ENCODE measurements at regions not wholly inside any gene's neighbourhood (a gene's known extent, or its start where the extent isn't known, plus 50 kb on each side); places are given as distances from the start of the nearest gene placed in this dataset.
"Not testable (repeated sequence)": the region's sequence is repeated elsewhere in the genome, so short reads cannot be mapped to it uniquely, and the experiment has no call there.

- not testable (repeated sequence) for TF ChIP-seq MAX (IDR thresholded peaks at IDR 0.05); CTCF (IDR thresholded peaks at IDR 0.05; ENCODE audit: low read depth, low read length, missing input control); ATF3 (IDR thresholded peaks at IDR 0.05); YY1 (IDR thresholded peaks at IDR 0.05); REST (IDR thresholded peaks at IDR 0.05); EGR1 (IDR thresholded peaks at IDR 0.05; ENCODE audit: low read depth in 2 of 2); GABPA (IDR thresholded peaks at IDR 0.05 in 1 of 2, conservative IDR thresholded peaks at IDR 0.05 in 1 of 2); FOXA2 (IDR thresholded peaks at IDR 0.05); NR2F2 (IDR thresholded peaks at IDR 0.05); JUND (IDR thresholded peaks at IDR 0.05)
These were observed 52.4 kb upstream of the ANKRD10 start for GRCh38 chr13:110967156-110967855.

All from liver (tissue), 3 donors.